GM21526 (cell line): ENCODE measurements at regions not wholly inside any gene's neighbourhood (a gene's known extent, or its start where the extent isn't known, plus 50 kb on each side); places are given as distances from the start of the nearest gene placed in this dataset.

Experiments used
- ATAC-seq: cut with Tn5 transposase; IDR thresholded peaks from one replicate; pipeline ENCODE4 v1.9.1; 2021; ENCODE audit warnings: moderate library complexity; ENCODE audit not compliant: unreplicated experiment, low FRiP score

DNA sequence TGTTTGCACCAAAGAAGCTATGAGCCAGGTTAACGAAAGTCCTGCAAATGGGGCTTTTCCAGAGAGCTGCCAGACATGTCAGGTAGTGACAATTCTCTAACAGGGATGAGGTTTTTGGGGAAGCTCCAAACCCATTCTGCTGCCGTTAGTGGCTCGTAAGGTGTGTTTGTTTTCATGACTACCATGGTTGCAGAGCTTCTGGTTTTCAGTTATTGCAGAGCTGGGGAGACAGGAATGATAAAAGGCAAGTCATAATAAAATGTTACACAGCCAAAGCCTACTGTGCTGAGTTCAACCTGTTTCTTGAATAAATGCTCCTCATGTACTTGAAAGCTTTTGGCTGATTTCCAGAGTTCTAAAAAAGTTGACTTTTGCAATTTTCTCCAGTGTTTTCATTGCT lies 209.2 kb upstream of the STK17B start:
- ATAC-seq: no peak

DNA sequence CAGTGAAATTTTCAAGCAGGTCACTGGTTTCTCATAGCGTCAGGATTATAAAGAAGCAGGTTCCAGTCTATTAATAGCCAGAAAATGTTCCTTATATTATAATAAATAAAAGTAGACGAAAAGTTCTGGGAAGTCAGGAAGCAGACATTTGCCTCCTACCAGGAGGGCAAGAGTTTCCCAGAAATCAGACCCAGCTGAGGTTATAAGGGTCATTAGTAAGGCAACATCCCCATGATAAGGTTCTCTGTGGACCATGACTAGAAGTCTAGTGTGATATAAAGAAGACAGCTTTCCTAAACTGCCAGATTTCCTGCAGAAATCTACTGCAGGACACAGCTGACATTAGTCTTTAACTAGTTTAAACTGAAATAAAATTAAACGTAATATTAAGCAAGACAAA lies 210.1 kb upstream of the STK17B start:
- no peak for ATAC-seq

DNA sequence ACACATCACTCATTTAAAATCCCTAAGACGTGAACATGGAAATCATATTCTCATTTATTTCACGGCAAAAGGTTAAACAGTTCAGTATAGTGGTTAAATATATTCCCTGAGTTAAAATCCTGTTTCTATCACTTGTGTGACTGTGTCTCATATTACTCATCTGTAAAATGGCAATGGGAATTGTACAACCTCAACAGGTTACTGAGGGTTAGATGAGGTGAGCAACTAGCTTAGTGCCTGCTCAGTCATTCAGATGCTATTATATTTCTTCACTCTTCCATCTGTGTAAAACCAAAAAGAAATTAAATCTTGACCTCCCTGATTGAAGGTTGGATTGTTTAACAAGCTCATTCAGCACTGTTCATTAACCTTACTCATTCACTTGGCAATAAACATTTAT lies 212.4 kb upstream of the STK17B start:
- ATAC-seq: no peak

DNA sequence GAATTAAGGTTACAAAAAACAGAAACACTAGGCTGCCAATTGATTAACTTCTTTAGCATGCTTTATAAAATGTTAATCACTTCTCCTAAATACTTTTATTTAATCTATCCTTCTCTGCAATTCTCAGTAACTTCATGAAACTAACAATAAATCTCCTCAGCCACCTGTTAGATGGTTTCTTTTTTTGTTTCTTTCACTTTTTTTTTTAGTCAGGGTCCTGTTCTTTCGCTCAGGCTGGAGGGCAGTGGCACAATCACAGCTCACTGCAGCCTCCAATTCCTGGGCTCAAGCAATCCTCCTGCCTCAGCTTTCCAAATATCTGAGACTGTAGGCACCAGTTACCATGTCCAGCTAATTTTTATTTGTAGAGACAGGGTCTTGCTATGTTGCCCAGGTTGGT lies 213.4 kb upstream of the STK17B start:
- ATAC-seq: no peak

DNA sequence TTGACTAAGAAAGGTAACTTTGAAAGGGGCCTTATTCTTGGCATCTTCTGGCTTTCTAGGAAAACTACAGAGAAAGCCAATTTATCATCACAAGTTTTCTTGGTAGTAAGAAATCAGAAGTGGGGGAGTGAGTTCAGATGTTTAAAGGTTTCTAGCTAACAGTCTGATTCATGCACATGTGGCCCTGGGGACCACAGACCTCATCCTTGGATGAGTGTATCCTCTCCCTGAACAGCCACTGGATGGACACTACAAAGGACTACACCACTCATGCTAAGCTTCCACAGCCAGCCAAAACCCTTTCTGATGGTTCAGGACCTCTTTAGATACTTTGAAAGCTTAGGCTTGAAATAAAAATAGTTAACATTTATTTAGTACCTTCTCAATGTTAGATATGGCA lies 218.3 kb upstream of the STK17B start:
- no peak for ATAC-seq

DNA sequence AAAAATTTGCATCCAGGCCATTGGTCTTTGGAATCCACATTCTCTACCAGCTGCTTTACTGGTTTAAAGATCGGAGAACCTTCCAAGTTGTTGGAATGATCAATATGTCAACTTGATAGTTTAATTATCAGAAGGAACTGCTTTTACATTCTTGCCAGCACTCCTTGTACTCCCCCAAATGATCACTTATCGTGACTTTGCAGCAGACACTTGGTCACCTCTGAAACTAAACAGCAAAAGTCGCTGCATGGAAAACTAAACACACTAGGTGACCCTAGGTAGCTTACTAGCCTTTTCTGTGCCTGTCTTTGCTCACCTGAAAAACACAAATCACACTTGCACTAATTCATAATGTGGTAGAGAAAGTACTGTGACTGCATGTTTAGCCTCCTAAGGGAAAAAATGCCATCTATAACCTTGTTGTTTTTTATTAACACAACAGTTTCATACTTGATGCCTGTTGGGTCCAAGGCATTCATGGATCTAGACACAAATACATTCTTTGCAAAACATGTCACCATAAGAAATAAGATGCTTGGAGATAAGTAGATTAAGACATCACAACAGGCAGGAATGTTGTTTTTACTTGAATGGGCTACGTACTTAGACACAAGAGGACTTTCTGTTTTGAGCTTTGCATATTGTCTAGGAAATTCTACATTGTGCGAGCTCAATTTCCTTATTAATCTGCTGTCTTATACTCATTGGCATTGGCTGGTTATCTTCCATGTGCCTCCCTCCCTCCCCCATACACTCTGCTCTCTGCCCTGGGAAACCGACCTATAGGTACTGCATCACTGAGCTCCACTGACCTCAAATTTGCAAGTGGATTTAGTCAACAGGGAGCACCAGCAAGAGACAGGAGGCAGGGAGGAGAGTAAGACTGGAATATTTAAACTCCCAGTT lies 219.1 kb upstream of the STK17B start:
- no peak for ATAC-seq

DNA sequence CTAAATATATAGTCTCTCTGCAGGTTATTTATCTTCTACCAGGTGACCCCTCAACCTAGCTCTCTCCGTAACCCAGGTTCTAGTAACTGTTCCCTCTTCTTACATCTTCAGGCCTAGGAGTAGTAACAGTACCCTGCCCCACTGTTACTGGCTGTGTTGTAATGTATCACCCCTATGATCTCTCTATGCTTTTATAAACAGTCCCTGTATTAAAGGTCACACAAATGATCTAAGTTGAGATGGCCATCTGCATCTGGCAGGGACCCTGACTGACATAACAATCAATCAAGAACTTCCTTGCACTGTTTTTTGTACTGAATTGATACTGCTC lies 219.7 kb upstream of the STK17B start:
- ATAC-seq: no peak

DNA sequence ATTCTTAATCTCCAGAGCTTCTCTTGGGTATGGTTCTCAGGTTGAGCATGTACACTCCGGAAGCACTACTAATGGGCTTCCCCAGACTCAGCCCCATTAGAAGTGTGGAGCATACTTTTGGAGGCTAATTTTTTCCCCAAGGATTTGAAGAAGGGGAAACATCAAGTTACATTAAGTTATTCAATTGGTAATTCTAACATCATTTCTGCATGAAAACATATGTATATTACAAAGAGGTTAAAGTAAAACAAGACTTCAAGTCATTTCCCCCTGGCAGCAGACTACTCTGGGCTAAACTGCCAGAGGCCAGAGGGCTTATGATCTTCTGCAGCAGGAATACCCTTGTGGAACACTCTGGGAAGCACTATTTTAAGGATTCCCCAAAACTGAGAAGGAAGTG lies 227.7 kb upstream of the STK17B start:
- no peak for ATAC-seq

DNA sequence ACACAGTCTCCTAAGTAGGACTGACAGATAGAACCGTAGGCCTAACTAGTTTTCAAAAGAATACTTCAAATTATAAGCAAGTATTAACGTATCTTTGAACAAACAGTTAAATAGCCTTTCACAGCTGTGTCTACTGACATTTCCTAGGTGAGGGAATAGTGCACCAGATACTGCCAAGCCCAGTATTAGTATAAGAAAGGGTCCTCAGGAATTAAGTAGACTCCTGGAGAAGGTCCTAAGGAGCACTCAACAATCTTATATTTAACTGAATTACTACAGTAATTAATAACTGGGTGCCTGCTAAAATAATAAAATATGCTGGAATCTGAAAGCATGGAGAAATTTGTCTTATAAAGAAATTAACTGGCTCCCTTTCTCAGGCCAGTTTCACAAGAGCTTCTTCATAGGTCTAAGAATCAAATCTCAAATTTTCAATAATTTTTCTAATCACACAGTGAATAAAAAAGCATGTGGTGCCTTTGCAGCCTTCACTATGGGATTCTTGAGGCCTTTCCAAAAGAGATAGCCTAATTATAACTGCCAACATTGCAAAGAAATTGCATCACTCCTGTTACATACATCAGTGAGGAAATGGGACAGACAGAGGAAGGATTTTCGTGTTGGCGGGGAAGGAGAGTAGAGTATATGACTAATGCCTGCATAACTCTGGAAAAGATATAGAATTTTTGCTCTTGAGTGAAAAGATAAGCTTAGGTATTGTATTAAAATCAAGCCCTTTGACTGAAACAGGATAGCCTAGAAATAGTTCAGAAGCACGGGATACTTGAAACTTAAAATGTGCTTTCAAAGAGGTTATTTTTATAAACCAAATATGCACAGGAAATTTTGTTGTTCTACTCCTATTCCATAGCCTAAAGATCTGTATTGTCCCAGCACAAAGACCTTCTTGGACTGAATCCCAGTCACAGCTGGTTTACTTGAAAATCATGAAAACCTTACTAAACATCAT lies 228.6 kb upstream of the STK17B start:
- ATAC-seq: no peak

DNA sequence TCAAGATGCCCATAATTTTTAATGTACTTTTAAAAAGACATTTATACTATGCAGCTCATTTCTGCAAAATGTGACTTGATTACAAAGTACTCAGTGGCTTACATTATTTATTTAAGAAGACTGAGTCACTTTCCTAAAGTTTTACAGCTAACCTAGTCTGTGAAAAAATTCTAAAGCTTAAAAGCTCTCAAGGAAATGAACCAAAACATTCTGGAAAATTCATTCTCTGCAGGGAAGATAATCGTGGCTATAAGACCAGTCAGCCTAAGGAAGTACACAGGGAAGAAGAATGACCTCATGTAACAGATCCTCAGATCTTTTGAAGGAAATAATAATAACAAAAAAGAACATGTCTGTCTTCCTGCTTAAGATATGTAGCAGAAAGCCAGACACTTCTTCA lies 232.1 kb upstream of the STK17B start:
- ATAC-seq: no peak

DNA sequence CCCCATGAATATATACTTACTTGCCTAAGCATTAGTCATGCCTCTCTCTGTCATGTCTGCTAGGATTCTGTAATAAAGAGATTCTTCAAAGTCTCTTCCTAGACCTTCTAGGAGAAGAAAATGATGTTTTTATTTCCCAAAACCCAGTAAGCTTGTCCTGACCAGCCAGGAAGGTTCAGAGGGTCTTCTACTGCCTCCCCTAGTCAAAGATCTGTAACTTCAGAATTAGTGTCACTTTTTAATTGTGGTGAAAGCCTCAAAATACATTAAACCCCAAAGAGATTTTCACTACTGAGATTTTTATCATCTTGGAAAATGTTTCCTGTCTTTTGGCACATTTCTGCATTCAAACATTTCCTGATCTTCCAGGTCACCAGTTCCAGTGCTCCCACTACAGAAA lies 232.9 kb upstream of the STK17B start:
- no peak for ATAC-seq

DNA sequence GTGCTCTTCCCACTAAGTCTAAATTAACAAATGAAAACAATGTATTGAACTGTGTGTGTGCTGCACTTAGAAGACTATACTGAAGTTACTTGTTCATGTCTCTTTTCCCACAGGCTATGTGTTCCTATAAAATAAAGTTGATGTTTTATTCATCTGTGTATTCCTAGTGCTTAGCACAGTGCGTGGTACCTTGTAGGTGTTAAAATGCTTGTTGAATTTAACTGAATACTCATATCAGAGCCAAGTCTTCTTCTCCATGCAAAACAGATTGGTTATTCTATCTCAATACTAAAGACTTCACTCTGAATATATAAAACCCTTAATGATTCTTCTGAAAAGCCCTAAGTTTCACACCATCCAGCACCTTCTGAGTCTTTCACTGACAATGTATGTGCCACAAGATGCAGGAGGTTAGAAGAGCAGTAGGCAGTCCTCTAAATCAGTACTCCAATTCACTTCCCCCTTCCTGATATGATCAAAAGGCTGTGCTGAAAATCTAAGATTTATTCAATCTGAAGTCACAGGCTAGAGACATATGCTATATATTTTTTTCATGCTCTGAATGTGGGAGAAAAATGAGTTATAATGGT lies 231.7 kb upstream of the CCDC150 start:
- ATAC-seq: no peak

DNA sequence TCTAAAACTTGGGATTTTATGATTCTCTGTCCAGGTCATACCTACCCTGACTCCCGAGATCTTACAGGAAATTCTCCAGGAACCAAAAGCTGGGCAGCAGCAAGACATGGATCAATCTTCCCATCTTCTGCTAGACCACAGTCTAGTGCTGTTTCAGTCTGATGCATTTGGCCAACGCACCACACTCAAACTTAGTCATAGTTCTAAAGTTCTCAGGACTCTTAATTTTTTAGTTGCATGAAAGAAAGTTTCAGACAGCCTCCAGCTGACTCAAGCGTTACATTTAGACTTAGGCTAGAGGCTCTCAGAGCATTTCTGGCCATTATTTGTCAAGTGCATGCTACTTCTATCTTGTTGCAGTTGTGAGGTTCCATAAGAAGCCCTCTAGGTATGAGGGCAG lies 230.1 kb upstream of the CCDC150 start:
- peak; percentile 41 for ATAC-seq

DNA sequence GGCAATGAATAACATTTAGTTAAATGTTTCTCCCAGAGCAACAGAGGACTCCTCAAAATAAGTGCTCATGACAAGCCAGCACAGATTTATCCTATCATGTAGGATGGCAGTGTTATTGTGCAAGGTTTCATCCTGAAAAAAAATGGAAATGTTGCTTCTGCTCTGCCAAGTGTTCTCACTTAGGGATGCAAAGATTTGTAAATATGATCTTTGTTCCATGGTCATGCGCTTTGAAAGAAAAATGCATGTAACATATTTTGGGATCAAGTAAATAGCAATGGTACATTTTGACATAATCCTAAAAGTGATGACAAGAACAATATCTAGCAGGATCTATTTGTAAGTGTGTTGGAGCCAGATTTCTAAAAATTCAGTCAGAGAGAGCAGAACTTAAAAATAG lies 229.5 kb upstream of the CCDC150 start:
- no peak for ATAC-seq

DNA sequence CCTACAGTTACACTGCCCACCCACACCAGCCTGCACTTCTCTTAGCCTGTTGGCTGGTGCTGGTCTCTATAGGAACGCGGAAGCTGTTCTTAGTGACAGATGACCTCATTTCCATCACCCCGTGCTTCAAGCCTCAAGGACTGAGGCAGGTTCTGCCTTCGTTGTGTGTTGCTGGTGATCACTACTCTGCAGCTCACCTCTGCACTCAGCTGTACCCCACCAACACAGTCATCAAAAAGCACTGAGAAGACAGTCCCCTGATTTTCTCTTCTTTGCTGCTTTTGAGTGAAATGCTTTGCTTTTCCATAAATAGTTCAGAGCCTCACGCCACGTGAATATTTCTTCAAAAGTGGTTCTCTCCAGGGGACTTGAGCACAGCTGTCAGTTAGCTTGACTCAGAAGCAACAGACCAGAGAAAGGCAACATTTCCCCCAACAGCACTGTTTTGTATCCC lies 225.7 kb upstream of the CCDC150 start:
- ATAC-seq: peak; percentile 67

DNA sequence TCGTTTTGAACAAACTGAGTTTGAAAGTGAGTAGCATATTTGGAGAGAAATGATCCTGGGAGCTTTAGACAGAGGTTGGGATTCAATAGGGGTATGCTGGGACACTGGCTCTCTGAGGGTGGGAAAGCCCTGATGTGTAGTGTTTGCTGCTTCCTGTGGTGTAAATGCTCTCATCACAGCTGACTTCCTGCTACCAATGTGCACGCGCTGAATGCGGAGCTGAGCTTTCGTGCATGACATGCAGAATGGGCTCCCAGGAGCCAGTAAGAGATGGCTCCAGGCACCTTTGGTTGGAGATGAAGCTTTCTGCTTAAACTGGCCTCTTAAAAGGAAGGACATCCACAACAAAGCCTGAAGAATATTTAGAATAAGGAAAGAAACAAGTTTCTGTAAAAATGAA lies 224.1 kb upstream of the CCDC150 start:
- ATAC-seq: no peak

DNA sequence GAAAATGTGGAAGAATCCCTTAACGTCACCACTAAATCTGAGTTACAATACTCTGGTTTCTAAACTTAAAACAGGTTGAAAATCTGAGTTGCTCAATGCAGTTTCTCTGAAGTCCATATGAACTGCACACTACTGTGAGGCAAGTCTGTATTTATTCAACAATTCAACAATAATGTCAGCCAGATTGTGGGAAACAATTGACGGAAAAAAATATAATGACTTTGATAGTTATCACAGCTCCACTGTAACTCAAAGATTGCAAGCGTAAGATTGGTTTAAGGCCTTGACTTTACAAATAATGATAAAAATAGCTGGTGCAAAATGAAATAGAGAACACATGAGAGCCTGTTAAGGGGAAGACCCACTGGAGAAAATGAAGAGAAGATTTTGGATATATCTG lies 219.4 kb upstream of the CCDC150 start:
- ATAC-seq: no peak

DNA sequence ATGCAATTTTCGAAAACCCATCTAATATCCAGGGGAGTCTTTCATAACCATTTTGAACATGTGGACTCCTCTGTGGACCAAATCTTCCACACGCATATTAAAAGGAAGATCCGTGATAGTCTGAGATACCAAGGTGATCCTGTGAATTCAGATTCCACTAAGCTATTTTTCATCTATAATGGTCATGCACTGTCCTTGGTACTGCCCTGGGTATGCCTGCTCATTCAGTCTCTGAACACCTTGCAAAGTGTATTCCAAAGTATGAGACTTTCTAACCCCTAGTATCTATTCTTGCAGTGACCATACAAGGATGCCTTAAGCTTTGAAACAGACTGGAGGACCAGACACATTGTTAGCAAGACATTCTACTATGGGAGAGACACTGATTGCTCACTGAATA lies 217.6 kb upstream of the CCDC150 start:
- ATAC-seq: no peak

DNA sequence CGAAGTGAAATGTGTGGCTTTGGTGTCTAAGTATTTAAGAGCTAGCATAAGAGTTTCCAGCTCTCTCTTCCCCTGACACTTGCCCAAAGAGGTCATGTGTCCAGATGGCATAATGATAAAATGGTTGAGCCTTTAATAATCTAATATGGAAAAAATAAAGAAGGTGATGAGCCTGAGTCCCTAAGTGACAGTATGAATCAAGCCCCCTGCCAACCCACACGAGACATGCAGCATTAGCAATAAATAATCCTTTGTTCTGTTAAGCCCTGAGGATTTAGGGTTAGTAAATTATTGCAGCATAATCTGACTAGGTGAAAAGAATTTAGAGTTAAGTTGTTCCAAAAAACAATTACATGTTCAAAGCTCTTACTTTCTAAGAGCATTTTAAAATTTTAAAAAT lies 217.2 kb upstream of the CCDC150 start:
- no peak for ATAC-seq

DNA sequence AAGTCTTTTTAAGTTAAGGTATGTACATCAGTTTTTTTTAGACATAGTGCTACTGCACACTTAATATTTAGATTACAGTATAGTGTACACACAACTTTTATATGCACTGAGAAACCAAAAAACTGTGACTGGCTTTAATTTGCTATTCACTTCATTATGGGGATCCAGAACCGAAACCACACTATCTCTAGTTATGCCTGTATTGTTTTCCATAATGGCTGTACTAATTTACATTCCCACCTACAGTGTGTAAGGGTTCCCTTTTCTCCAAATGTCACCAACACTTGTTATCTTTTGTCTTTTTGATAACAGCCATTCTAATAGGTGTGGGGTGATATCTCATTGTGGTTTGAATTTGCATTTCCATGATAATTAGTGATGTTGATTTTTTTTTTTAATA lies 213.4 kb upstream of the CCDC150 start:
- no peak for ATAC-seq

DNA sequence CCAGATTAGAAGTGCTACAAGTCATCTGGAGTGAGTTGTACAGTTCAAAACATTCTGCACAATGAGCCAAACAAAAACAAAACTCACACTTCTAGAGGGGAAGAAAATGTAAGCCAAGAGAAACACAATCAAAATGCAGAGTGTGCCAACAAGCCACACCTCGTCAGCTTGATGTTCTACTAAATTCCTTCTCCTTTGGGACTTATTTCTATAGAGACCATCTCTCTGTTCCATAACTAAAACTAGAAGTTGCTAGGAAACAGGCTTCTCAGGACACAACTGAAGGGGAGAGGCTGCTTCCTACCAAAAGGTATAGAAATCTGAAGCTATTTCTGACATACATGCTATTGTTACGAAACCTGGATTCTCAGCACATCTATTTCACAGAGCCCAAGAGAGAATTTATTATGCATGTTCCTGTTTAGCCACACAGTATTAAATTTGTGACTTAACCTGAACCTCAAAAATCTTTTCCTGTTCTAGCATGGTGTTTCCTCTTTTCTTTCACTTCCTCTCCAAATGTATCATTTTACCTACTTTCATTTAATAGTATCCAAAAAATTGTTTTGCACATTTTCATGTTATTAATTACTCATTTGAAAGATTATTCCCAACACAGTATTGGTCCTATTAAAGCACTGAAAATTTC lies 211.4 kb upstream of the CCDC150 start:
- no peak for ATAC-seq
